ENCODE measurements at regions not wholly inside any gene's neighbourhood (a gene's known extent, or its start where the extent isn't known, plus 50 kb on each side); places are given as distances from the start of the nearest gene placed in this dataset.

DNA sequence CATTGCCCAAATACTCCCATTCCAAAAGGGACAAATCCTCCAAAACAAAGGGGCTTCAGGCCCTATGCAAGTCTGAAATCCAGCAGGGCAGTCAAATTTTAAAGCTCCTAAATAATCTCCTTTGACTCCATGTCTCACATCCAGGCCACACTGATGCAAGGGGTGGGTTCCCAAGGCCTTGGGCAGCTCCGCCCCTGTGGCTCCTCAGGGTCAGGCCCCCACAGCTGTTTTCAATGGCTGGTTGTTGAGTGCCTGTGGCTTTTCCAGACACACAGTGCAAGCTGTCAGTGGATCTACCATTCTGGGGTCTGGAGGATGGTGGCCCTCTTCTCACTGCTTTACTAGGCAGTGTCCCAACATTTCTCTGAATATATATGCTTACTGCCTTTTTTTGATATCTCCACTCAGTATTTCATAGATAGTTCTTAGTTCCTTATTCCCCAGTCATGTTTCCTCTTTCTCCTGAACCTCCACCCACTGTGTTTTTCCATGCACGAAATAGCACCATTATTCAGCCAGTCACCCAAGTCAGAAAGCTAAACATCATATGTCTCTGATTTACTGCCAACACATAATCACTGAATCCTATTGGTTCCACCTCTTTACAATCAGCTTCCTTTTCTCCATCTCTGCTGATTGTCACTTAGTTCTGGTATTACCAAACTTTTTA, 172.6 kb upstream of the CACNA2D1 start:
- Histone ChIP-seq H3K4me2 (ENCODE audit: low read length) (no peak overlapping the region), H3K36me3 (ENCODE audit: control insufficient read depth in 1 of 2, insufficient read depth in 2 of 2, low read length in 2 of 2) (no peaks in the 10 kb centered on the region), H3K9ac (ENCODE audit: low read length) (no peak overlapping the region), H2AK5ac (ENCODE audit: low read length) (no peak overlapping the region), H3K4me1 (ENCODE audit: control insufficient read depth in 1 of 2, insufficient read depth in 2 of 2, low read length in 2 of 2) (no peaks in the 10 kb centered on the region), H3K18ac (ENCODE audit: low read length) (no peak overlapping the region), H2AFZ (ENCODE audit: insufficient read depth, low read length, poor library complexity) (no peak overlapping the region), H3K27me3 (ENCODE audit: insufficient read depth, low read length) (no peaks in the 10 kb centered on the region), H3K27ac (ENCODE audit: low read depth, low read length) (no peak overlapping the region), H3K9me3 (ENCODE audit: insufficient read depth, low read depth, low read length) (no peaks in the 10 kb centered on the region), H3K4me3 (ENCODE audit: low read depth, low read length) (no peak overlapping the region), H4K91ac (ENCODE audit: low read depth, low read length) (no peak overlapping the region), H3K23ac (ENCODE audit: low read length) (no peak overlapping the region), H2BK12ac (ENCODE audit: low read length) (no peak overlapping the region), H3K79me1 (ENCODE audit: low read length) (no peaks in the 10 kb centered on the region), H2BK5ac (ENCODE audit: low read depth, low read length, poor library complexity) (no peak overlapping the region), H2BK120ac (ENCODE audit: insufficient read depth, low read length, poor library complexity) (no peak overlapping the region), H3K4ac (ENCODE audit: low read depth, low read length) (no peak overlapping the region), H4K12ac (ENCODE audit: low read depth, low read length) (no peak overlapping the region), H4K8ac (ENCODE audit: low read depth, low read length) (no peak overlapping the region), H3K14ac (ENCODE audit: low read length) (no peak overlapping the region), H3K79me2 (ENCODE audit: control insufficient read depth, insufficient read depth, low read length, poor library complexity) (no peaks in the 10 kb centered on the region)
- peak in 1 of 2 donors; percentile 6 for DNase-seq
- no CpG with 5 or more reads among the region's 2 CpGs for WGBS (ENCODE audit: extremely low coverage, insufficient coverage, insufficient read length)

DNA sequence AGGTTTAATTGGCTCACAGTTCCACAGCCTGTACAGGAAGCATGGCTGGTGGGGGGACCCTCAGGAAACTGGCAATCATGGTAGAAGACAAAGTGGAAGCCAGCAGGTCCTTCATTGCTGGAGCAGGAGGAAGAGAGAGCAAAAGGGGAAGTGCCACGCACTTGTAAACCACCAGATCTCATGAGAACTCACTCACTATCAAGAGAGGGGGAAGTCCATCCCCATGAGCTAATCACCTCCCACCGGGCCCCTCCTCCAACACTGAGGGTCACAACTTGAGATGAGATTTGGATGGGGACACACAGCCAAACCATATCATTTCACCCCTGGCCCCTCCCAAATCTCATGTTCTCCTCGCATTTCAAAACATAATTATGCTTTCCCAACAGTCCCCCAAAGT, 171.9 kb upstream of the CACNA2D1 start:
- no peaks in the 10 kb centered on the region for H3K27me3 ChIP-seq (ENCODE audit: insufficient read depth, low read length)
- H3K4me3 ChIP-seq (ENCODE audit: low read depth, low read length), result no peak overlapping the region
- H4K12ac ChIP-seq (ENCODE audit: low read depth, low read length), result no peak overlapping the region
- H3K23ac ChIP-seq (ENCODE audit: low read length), result no peak overlapping the region
- no peaks in the 10 kb centered on the region for H3K36me3 ChIP-seq (ENCODE audit: control insufficient read depth in 1 of 2, insufficient read depth in 2 of 2, low read length in 2 of 2)
- WGBS (ENCODE audit: extremely low coverage, insufficient coverage, insufficient read length), result no CpG with 5 or more reads among the region's 3 CpGs
- H2AFZ ChIP-seq (ENCODE audit: insufficient read depth, low read length, poor library complexity), result no peak overlapping the region
- H3K9me3 ChIP-seq (ENCODE audit: insufficient read depth, low read depth, low read length), result no peaks in the 10 kb centered on the region
- no peak overlapping the region for H3K4ac ChIP-seq (ENCODE audit: low read depth, low read length)
- H4K91ac ChIP-seq (ENCODE audit: low read depth, low read length), result no peak overlapping the region
- no peaks in the 10 kb centered on the region for H3K79me2 ChIP-seq (ENCODE audit: control insufficient read depth, insufficient read depth, low read length, poor library complexity)
- no peak overlapping the region for H3K14ac ChIP-seq (ENCODE audit: low read length)
- no peak overlapping the region for H2BK5ac ChIP-seq (ENCODE audit: low read depth, low read length, poor library complexity)
- no peak overlapping the region for H2BK120ac ChIP-seq (ENCODE audit: insufficient read depth, low read length, poor library complexity)
- H3K9ac ChIP-seq (ENCODE audit: low read length), result no peak overlapping the region
- DNase-seq, result no peak
- no peak overlapping the region for H3K18ac ChIP-seq (ENCODE audit: low read length)
- no peak overlapping the region for H3K27ac ChIP-seq (ENCODE audit: low read depth, low read length)
- no peak overlapping the region for H3K4me2 ChIP-seq (ENCODE audit: low read length)
- H4K8ac ChIP-seq (ENCODE audit: low read depth, low read length), result no peak overlapping the region
- H3K4me1 ChIP-seq (ENCODE audit: control insufficient read depth in 1 of 2, insufficient read depth in 2 of 2, low read length in 2 of 2), result no peaks in the 10 kb centered on the region
- no peak overlapping the region for H2AK5ac ChIP-seq (ENCODE audit: low read length)
- no peaks in the 10 kb centered on the region for H3K79me1 ChIP-seq (ENCODE audit: low read length)
- no peak overlapping the region for H2BK12ac ChIP-seq (ENCODE audit: low read length)

GRCh38 chr7:82609746-82610145, 166.2 kb upstream of the CACNA2D1 start:
- Histone ChIP-seq H3K9ac (ENCODE audit: low read length) (no peak overlapping the region), H2AFZ (ENCODE audit: insufficient read depth, low read length, poor library complexity) (no peak overlapping the region), H3K23ac (ENCODE audit: low read length) (no peak overlapping the region), H4K91ac (ENCODE audit: low read depth, low read length) (no peak overlapping the region), H3K36me3 (ENCODE audit: control insufficient read depth in 1 of 2, insufficient read depth in 2 of 2, low read length in 2 of 2) (no peaks in the 10 kb centered on the region), H3K79me1 (ENCODE audit: low read length) (no peaks in the 10 kb centered on the region), H3K4ac (ENCODE audit: low read depth, low read length) (no peak overlapping the region), H2BK120ac (ENCODE audit: insufficient read depth, low read length, poor library complexity) (no peak overlapping the region), H4K12ac (ENCODE audit: low read depth, low read length) (no peak overlapping the region), H3K18ac (ENCODE audit: low read length) (no peak overlapping the region), H3K27ac (ENCODE audit: low read depth, low read length) (no peak overlapping the region), H3K79me2 (ENCODE audit: control insufficient read depth, insufficient read depth, low read length, poor library complexity) (no peaks in the 10 kb centered on the region), H2BK12ac (ENCODE audit: low read length) (no peak overlapping the region), H3K4me1 (ENCODE audit: control insufficient read depth in 1 of 2, insufficient read depth in 2 of 2, low read length in 2 of 2) (no peaks in the 10 kb centered on the region), H3K4me3 (ENCODE audit: low read depth, low read length) (no peak overlapping the region), H4K8ac (ENCODE audit: low read depth, low read length) (no peak overlapping the region), H3K14ac (ENCODE audit: low read length) (no peak overlapping the region), H2AK5ac (ENCODE audit: low read length) (no peak overlapping the region), H2BK5ac (ENCODE audit: low read depth, low read length, poor library complexity) (no peak overlapping the region), H3K9me3 (ENCODE audit: insufficient read depth, low read depth, low read length) (no peaks in the 10 kb centered on the region), H3K27me3 (ENCODE audit: insufficient read depth, low read length) (no peaks in the 10 kb centered on the region), H3K4me2 (ENCODE audit: low read length) (no peak overlapping the region)
- no peak for DNase-seq

DNA sequence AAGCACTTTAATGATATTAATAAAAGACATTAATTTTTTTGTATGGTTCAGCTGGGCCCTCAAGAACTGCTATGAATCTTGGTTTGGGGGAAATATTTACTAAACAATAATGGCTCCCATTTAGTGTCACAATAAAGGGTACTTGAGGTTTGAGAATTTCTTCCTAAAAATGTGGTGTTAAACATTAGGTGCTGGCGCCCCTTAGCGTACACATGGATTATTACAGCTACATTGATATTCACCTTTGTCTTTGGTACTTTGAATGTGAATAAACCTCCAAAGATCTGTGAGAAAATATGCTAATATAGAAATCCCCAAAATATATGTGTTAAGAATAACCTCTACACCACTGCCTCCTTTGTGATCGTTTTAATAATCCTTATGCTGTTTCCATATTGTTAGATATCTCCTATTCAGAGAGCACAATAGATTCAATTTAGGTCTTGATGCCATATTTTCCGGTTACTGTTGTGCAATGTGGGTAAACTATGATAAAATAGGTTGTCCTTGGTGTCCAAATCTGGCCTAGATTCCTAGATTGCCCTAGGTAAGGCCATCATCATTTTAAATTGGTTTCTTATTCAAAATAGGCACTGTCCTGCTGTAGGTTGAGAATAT, 161.8 kb upstream of the CACNA2D1 start:
- Histone ChIP-seq H3K14ac (ENCODE audit: low read length) (no peak overlapping the region), H4K91ac (ENCODE audit: low read depth, low read length) (no peak overlapping the region), H2BK120ac (ENCODE audit: insufficient read depth, low read length, poor library complexity) (no peak overlapping the region), H3K4me1 (ENCODE audit: control insufficient read depth in 1 of 2, insufficient read depth in 2 of 2, low read length in 2 of 2) (no peaks in the 10 kb centered on the region), H3K27me3 (ENCODE audit: insufficient read depth, low read length) (no peaks in the 10 kb centered on the region), H3K4me3 (ENCODE audit: low read depth, low read length) (no peak overlapping the region), H2BK5ac (ENCODE audit: low read depth, low read length, poor library complexity) (no peak overlapping the region), H3K36me3 (ENCODE audit: control insufficient read depth in 1 of 2, insufficient read depth in 2 of 2, low read length in 2 of 2) (no peaks in the 10 kb centered on the region), H2AFZ (ENCODE audit: insufficient read depth, low read length, poor library complexity) (no peak overlapping the region), H3K9ac (ENCODE audit: low read length) (no peak overlapping the region), H3K4me2 (ENCODE audit: low read length) (no peak overlapping the region), H3K18ac (ENCODE audit: low read length) (no peak overlapping the region), H3K9me3 (ENCODE audit: insufficient read depth, low read depth, low read length) (no peaks in the 10 kb centered on the region), H3K27ac (ENCODE audit: low read depth, low read length) (no peak overlapping the region), H3K79me2 (ENCODE audit: control insufficient read depth, insufficient read depth, low read length, poor library complexity) (no peaks in the 10 kb centered on the region), H4K8ac (ENCODE audit: low read depth, low read length) (no peak overlapping the region), H4K12ac (ENCODE audit: low read depth, low read length) (no peak overlapping the region), H3K4ac (ENCODE audit: low read depth, low read length) (no peak overlapping the region), H2AK5ac (ENCODE audit: low read length) (no peak overlapping the region), H3K23ac (ENCODE audit: low read length) (no peak overlapping the region), H3K79me1 (ENCODE audit: low read length) (no peaks in the 10 kb centered on the region), H2BK12ac (ENCODE audit: low read length) (no peak overlapping the region)
- no CpG with 5 or more reads among the region's 4 CpGs for WGBS (ENCODE audit: extremely low coverage, insufficient coverage, insufficient read length)
- peak in 1 of 2 donors; percentile 45 for DNase-seq
